CD4-positive, alpha-beta T cell treated with Interleukin-4 for 1 hour (primary cell): ENCODE measurements at regions not wholly inside any gene's neighbourhood (a gene's known extent, or its start where the extent isn't known, plus 50 kb on each side); places are given as distances from the start of the nearest gene placed in this dataset.
"Not testable (repeated sequence)": the region's sequence is repeated elsewhere in the genome, so short reads cannot be mapped to it uniquely, and the experiment has no call there.

Experiments used
- DNase-seq, 2 donors: peaks; one replicate each; pipeline ENCODE4 v3.0.0-alpha.2; 2020 to 2022

DNA sequence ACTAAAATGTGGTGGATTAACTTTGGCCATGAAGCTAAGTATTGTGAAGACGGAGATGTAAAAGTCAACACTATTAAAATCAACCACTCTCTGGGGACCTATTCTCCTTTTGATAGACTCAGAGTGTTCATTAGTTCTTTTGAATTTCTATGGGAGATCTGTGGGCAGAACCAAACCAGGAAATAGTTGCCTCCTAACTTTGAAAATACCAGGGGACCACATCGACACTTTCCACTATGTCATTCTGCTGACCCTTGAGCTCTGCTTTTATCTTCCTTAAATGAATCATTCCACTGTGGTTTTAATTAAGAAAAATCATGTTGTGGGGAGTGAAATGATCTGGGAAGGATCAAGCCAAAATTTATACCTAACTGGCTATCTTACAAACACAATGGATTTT, 960.5 kb downstream of the GATA3 start:
- DNase-seq = no peak

GRCh38 chr10:9015447-9015846, 961.0 kb downstream of the GATA3 start:
- DNase-seq = peak in 1 of 2 donors; percentile 62

GRCh38 chr10:9016930-9017329, 962.4 kb downstream of the GATA3 start:
- peak in 1 of 2 donors; percentile 45 for DNase-seq

DNA sequence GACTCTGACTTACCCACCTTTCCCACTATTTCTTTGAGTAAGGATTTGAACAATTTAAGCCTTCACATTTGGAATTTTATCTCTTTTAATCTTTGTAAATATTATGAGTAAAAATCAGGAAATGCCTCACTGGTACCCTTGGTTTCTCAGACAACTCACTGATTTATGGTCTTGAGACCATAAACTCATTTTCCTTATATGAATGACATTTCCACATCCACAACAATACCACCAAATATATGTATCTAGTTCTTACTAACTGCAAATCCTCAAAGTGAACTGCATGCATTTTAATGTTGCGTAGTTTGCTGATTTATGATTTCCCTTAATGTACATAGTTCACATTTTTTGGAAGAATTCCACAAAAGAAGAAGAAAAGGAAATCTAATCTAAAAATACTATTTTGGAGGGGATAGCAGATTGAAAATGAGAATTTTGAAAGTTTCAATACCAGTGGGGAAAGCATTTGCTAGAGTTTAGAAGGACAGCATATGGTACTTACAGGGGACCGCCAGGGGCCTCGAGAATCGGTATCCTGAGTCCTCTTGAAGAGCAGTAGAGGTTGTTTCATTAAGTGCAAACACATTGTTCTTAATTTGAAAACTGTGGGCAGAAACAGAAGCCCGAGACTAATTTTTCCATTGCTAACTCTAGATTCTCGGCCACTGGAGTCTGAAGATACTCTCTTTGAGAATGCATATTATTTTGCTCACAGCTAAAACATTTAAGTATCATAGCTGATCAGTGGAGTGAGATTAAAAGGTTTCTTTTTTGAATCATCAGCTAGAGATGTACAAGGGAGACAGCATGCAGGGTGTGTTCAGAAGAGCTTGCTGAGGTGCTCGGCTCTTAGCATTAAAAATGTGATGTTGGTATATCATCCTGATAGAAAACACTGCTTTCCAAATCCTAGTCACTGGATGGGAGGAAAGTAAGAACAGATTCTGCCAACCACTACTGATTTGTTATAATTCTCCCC, 964.0 kb downstream of the GATA3 start:
- DNase-seq = no peak

- no peak for DNase-seq
These were observed 968.7 kb downstream of the GATA3 start for GRCh38 chr10:9023206-9023605.

GRCh38 chr10:9024210-9024609, 969.7 kb downstream of the GATA3 start:
- no peak for DNase-seq

DNA sequence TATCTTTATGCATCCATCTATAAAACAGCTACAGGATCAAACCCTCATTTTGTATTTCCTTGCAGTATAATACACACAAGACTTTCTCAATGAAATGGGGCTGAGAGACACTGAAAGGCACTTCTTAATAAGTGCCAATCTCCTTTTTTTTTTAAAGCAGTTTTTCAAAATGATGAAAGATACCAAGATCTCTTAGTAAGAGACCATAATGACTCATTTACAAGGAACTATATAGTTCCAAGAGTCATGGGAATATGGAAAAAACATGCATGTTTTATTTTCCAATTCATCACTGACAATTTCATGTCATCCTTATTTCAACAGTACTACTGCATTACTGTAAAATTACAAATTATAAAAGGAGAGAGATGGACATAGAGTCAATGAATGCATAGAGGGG, 973.7 kb downstream of the GATA3 start:
- DNase-seq = no peak

DNA sequence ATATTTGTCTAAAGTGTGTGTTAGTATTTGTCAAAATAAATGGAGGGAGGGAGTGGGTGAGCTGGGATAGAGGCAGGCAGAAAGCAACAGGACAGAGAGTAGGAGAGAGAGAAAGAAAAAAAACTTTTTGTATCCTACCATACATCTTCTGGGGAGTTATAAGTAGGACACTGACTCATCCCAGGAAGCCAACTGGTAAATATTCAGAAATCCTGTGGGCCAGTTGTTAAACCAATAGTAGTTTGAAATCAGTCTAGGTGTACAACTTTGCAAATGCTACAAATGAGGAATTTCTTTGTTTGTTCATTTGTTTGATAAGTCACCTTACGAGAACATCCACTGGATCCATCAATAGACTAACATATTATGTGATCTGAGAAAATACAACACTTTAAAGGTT, 980.9 kb downstream of the GATA3 start:
- DNase-seq = no peak

DNA sequence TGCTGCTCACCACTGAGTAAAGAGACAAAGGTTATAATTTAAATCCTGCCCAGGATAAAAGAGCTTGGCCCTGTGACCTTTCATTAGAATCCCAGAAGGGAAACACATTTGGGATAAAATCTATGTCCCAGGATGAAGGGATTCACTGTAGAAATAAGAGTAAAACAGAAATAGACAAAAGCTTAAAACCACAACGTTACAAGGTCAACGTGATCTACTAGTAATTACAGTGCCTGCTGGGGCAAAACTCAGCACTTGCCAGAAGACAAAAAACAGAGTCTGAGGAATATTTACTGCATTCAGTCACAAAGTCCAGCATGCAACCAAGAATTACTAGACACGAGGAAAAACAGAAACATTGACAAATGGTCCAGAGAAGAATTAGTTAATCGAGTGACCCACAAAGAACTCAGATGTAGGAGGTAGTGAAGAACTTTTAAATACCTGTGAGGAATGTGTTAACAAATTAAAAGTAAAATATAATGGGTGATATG, 982.3 kb downstream of the GATA3 start:
- no peak for DNase-seq

DNA sequence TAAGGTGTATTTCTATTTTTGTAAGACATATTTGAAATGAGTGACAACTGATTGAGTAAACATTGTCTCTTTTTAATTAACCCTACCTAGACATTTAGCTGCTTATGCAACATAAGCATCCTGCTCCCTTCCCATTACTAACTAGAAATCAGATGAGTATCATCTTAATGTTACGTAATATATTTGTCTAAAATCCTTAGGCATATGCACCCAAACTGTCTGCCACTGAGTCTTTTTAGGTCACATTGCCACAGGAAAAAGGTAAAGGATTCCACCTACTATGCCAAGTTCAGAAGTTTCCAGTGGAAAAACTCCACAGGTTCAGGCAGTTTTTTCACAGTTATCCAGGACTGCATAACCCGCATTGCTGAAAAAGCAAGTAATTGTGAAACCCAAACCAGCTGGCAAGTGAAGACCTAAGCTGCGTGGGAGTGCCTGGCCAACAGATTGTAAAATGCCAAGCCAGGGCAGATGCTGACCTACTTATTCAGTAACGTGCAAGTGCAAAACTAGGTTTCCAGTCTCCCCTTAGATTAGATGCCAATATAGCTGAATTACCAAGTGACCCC, 983.7 kb downstream of the GATA3 start:
- no peak for DNase-seq

DNA sequence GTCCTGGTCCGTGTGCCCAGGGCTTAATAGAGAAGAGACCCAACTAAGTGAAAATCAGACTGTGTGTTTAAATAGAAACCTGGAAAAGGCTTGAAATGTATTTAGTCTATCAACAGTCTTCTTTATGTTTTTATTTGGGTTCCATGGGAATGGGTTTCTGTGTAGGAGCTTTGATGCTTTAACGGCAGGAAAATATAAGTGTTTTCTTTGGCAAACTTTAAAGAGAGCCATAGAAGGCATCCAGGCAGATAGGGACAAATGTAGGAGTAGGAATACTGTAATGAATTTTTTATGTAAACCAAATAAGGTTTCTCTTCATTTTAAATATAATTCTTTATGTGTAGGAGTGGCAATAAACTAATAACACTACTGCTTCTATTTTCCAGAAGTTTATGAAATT, 989.0 kb downstream of the GATA3 start:
- DNase-seq = no peak

- no peak for DNase-seq
These were observed 990.8 kb downstream of the GATA3 start for GRCh38 chr10:9045311-9045710.

DNA sequence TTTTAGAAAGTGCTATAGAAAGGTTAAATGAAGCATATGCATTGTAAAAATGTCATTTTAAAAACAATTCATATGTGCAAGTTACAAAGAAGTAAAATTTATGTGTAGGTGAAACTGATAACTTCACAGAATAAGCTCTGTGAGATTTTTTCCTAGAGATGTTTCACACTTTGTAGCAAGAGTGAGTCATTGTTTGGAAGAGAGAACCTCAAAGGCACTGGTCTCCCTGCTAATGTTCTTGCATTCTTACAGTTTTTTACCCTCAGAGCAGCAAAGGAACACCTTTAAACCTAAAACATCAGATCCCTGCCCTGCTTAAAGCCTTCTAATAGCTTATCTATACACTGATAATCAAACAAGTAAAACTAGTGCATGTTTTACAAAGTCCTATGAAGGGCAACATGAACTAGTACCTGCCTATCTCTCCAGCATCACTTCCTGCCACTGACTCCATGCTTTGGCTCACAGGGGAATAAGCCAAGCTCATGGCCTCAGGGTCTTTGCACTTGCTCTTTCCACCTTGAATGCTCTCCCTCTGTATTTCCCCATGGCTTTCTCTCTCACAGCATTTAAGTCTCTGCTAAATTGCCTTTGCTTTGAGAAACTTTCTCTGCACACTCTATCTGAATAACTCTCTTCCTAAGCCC, 997.0 kb downstream of the GATA3 start:
- no peak for DNase-seq

DNA sequence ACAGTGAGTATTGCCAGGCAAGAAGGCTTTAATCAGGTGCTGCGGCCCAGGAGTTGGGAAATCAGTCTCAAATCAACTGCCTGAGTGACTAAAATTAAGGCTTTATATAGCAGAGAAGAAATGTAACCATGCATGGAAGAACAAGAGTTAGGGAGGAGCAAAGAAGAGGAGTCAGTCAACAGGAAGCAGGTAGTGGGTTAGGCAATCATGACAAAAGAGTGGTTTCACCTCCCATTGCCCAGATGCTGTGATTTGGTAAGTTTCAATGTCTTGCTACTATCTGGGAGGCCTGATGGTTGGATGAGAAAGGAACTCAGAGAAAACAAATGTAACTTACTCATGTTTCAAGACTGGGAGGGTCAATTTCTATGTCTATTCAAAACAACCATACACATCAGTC, 998.3 kb downstream of the GATA3 start:
- no peak for DNase-seq

DNA sequence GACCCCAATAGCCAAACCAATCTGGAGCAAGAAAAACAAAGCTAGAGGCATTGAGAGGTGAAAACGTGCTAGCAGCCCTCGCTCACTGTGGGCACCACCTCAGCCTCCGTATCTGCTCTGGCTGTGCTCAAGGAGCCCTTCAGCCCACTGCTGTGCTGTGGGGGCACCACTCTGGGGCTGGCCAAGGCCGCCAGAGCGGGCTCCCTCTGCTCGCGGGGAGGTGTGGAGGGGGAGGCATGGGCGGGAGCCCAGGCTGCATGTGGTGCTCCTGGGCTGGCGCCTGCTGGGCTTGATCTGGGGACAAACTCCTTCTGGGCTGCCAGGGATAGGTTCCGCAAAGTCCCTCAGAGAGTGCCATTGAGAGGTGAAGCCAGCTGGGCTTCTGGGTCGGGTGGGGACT, 1002.0 kb downstream of the GATA3 start:
- DNase-seq = no peak

- DNase-seq = not testable (repeated sequence)
These were observed 1002.8 kb downstream of the GATA3 start for GRCh38 chr10:9057293-9057692.

- peak in 1 of 2 donors; percentile 14 for DNase-seq
These were observed 1005.8 kb downstream of the GATA3 start for GRCh38 chr10:9060314-9060713.

DNA sequence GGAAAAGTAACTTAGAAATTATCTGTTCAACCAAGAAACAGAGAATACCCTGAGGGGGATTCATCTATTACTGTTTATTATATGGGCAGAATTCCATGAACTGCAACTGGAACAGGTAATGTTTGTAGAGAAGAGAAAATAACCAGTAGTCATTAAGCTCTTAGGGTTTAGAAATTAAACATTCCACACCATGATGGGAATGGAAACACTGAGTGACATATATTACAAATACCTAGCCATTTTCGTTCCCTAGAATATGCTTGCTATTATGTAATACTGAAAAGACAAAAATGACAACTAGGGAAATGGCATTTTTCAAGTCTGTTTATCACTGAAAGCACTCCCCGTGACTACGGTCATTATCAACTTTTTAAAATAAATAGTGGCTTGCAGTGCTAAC, 1007.4 kb downstream of the GATA3 start:
- DNase-seq = no peak

DNA sequence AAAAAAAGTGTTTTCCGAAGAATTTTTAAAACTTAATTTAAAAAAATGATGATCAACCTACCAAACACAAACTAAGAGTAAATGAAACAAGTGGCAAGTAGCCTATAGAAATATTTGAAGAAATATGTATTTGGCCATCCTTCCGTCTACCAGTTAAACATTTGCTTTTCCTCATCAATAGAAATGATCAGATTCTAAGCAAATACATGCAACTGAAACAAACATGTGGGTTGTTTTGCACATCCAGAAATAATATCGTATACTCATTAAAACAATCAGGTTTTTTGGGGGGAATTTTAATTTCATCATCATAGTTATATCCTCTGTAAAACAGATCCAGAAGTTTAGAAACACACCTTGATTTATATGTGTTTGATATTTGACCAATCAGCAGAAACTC, 1011.7 kb downstream of the GATA3 start:
- no peak for DNase-seq

GRCh38 chr10:9068003-9068402, 1013.5 kb downstream of the GATA3 start:
- no peak for DNase-seq

DNA sequence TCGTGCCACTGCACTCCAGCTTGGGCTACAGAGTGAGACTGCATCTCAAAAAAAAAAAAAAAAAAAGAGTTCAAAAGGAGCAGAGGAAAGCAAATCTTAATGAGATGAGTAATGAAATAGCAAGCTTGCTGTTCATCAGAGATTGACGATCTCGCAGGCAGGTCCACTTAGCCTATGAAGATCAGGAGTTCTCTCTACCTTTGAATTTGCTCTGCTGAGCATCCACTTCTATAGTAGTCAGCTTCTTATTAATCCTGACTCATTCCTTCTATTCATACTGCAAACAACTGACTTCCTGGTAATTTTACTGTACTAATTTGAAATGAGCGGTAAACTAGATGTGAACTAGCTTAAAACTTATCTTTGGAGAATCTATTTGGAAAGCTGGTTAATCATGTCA, 1014.6 kb downstream of the GATA3 start:
- DNase-seq = no peak

DNA sequence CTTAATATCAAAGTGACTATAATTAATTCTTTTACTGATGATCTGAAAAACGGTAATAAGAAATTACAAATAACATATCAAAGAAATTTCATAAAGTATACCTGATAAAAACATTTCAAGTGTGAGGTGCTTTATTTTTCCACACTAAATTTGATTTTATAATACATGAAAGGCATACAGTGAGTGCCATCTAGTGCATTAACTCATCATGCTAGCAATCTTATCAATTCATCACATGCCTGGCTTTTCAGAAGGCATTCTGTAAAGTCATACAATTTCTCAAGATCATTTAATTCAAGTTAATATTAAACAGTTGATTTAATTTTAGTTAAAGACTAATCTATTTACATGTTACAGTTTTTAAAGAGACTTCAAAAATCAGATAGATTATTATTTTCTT, 1020.9 kb downstream of the GATA3 start:
- DNase-seq = peak in 1 of 2 donors; percentile 24

DNA sequence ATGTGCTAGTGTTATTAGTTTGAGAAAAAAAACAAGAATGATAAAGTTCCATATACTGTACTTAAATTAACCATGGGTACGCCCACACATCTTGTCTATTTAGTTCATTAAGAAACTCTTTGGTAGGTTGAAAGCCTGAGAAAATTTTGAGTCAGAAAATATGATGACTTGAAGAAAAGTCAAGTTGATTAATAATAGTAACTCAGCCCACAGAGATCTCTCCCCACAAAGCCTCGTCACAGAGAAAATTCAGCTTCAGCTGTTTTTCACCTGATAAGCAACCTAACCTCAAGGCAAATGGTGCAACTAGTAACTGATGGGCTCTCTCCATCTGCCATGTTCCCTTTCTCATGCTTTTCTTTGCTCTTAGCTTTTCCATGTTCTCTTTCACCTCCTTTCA, 1021.6 kb downstream of the GATA3 start:
- DNase-seq = no peak

GRCh38 chr10:9081253-9081652, 1026.8 kb downstream of the GATA3 start:
- DNase-seq = no peak
